ENCODE measurements at regions not wholly inside any gene's neighbourhood (a gene's known extent, or its start where the extent isn't known, plus 50 kb on each side); places are given as distances from the start of the nearest gene placed in this dataset.

- FAIRE-seq = no peak
- DNase-seq (ENCODE audit: insufficient read length, low spot score) = no peak
- TF ChIP-seq SPI1 (IDR thresholded peaks at IDR 0.05; ENCODE audit: low read depth, low read length) = no peak
- TF ChIP-seq POU2F2 (IDR thresholded peaks at IDR 0.05; ENCODE audit: low read depth, low read length) = no peak
- TF ChIP-seq TAF1 (IDR thresholded peaks at IDR 0.05; ENCODE audit: low read depth, low read length) = no peak
- no peak for TF ChIP-seq PAX5 (IDR thresholded peaks at IDR 0.05; ENCODE audit: insufficient read depth, low read length, severe bottlenecking)
- TF ChIP-seq POLR2AphosphoS5 (IDR thresholded peaks at IDR 0.05; ENCODE audit: low read depth, low read length) = no peak
- no peak for TF ChIP-seq POLR2A (IDR thresholded peaks at IDR 0.05; ENCODE audit: low read depth, low read length)
These were observed 984.8 kb downstream of the VRK1 start for GRCh38 chr14:97781961-97782360.

GRCh38 chr14:97782871-97783414 lies 985.8 kb downstream of the VRK1 start:
- DNase-seq (ENCODE audit: insufficient read length, low spot score) (no peak), FAIRE-seq (no peak)
- TF ChIP-seq PAX5 (IDR thresholded peaks at IDR 0.05; ENCODE audit: insufficient read depth, low read length, severe bottlenecking) (no peak), SPI1 (IDR thresholded peaks at IDR 0.05; ENCODE audit: low read depth, low read length) (no peak), POLR2AphosphoS5 (IDR thresholded peaks at IDR 0.05; ENCODE audit: low read depth, low read length) (no peak), POLR2A (IDR thresholded peaks at IDR 0.05; ENCODE audit: low read depth, low read length) (no peak), POU2F2 (IDR thresholded peaks at IDR 0.05; ENCODE audit: low read depth, low read length) (no peak), TAF1 (IDR thresholded peaks at IDR 0.05; ENCODE audit: low read depth, low read length) (no peak)

GRCh38 chr14:97785495-97785894 lies 988.3 kb downstream of the VRK1 start:
- no peak for FAIRE-seq
- TF ChIP-seq SPI1 (IDR thresholded peaks at IDR 0.05; ENCODE audit: low read depth, low read length) (no peak), POLR2AphosphoS5 (IDR thresholded peaks at IDR 0.05; ENCODE audit: low read depth, low read length) (no peak), POU2F2 (IDR thresholded peaks at IDR 0.05; ENCODE audit: low read depth, low read length) (no peak), POLR2A (IDR thresholded peaks at IDR 0.05; ENCODE audit: low read depth, low read length) (no peak), PAX5 (IDR thresholded peaks at IDR 0.05; ENCODE audit: insufficient read depth, low read length, severe bottlenecking) (no peak), TAF1 (IDR thresholded peaks at IDR 0.05; ENCODE audit: low read depth, low read length) (no peak)

GRCh38 chr14:97788364-97788763 lies 991.2 kb downstream of the VRK1 start:
- TF ChIP-seq POU2F2 (IDR thresholded peaks at IDR 0.05; ENCODE audit: low read depth, low read length) (no peak), SPI1 (IDR thresholded peaks at IDR 0.05; ENCODE audit: low read depth, low read length) (no peak), TAF1 (IDR thresholded peaks at IDR 0.05; ENCODE audit: low read depth, low read length) (no peak), PAX5 (IDR thresholded peaks at IDR 0.05; ENCODE audit: insufficient read depth, low read length, severe bottlenecking) (no peak), POLR2A (IDR thresholded peaks at IDR 0.05; ENCODE audit: low read depth, low read length) (no peak)
- FAIRE-seq = no peak

More at GRCh38 chr14:97785495-97785894, 988.3 kb downstream of the VRK1 start:
- DNase-seq (ENCODE audit: insufficient read length, low spot score) = no peak

GRCh38 chr14:97788846-97789526 lies 991.8 kb downstream of the VRK1 start:
- DNase-seq (ENCODE audit: insufficient read length, low spot score) = no peak
- TF ChIP-seq POU2F2 (IDR thresholded peaks at IDR 0.05; ENCODE audit: low read depth, low read length) (no peak), TAF1 (IDR thresholded peaks at IDR 0.05; ENCODE audit: low read depth, low read length) (no peak), POLR2A (IDR thresholded peaks at IDR 0.05; ENCODE audit: low read depth, low read length) (no peak), PAX5 (IDR thresholded peaks at IDR 0.05; ENCODE audit: insufficient read depth, low read length, severe bottlenecking) (no peak), POLR2AphosphoS5 (IDR thresholded peaks at IDR 0.05; ENCODE audit: low read depth, low read length) (no peak), SPI1 (IDR thresholded peaks at IDR 0.05; ENCODE audit: low read depth, low read length) (no peak)
- no peak for FAIRE-seq

More at GRCh38 chr14:97788364-97788763, 991.2 kb downstream of the VRK1 start:
- no peak for DNase-seq (ENCODE audit: insufficient read length, low spot score)

- DNase-seq (ENCODE audit: insufficient read length, low spot score) = no peak
- FAIRE-seq = no peak
- no peak for TF ChIP-seq TAF1 (IDR thresholded peaks at IDR 0.05; ENCODE audit: low read depth, low read length)
- TF ChIP-seq POU2F2 (IDR thresholded peaks at IDR 0.05; ENCODE audit: low read depth, low read length) = no peak
These were observed 993.9 kb downstream of the VRK1 start for GRCh38 chr14:97791072-97791471.

- no peak for FAIRE-seq
- TF ChIP-seq POLR2A (IDR thresholded peaks at IDR 0.05; ENCODE audit: low read depth, low read length) = no peak
- no peak for TF ChIP-seq TAF1 (IDR thresholded peaks at IDR 0.05; ENCODE audit: low read depth, low read length)
- TF ChIP-seq POU2F2 (IDR thresholded peaks at IDR 0.05; ENCODE audit: low read depth, low read length) = no peak
- TF ChIP-seq POLR2AphosphoS5 (IDR thresholded peaks at IDR 0.05; ENCODE audit: low read depth, low read length) = no peak
- no peak for TF ChIP-seq PAX5 (IDR thresholded peaks at IDR 0.05; ENCODE audit: insufficient read depth, low read length, severe bottlenecking)
- TF ChIP-seq SPI1 (IDR thresholded peaks at IDR 0.05; ENCODE audit: low read depth, low read length) = no peak
These were observed 994.7 kb downstream of the VRK1 start for GRCh38 chr14:97791906-97792305.

GRCh38 chr14:97796511-97796910 lies 999.3 kb downstream of the VRK1 start:
- DNase-seq (ENCODE audit: insufficient read length, low spot score) (no peak), FAIRE-seq (no peak)
- TF ChIP-seq SPI1 (IDR thresholded peaks at IDR 0.05; ENCODE audit: low read depth, low read length) = no peak

More at GRCh38 chr14:97791906-97792305, 994.7 kb downstream of the VRK1 start:
- no peak for DNase-seq (ENCODE audit: insufficient read length, low spot score)

- TF ChIP-seq POLR2AphosphoS5 (IDR thresholded peaks at IDR 0.05; ENCODE audit: low read depth, low read length) (no peak), POLR2A (IDR thresholded peaks at IDR 0.05; ENCODE audit: low read depth, low read length) (no peak), PAX5 (IDR thresholded peaks at IDR 0.05; ENCODE audit: insufficient read depth, low read length, severe bottlenecking) (no peak), POU2F2 (IDR thresholded peaks at IDR 0.05; ENCODE audit: low read depth, low read length) (no peak), TAF1 (IDR thresholded peaks at IDR 0.05; ENCODE audit: low read depth, low read length) (no peak), SPI1 (IDR thresholded peaks at IDR 0.05; ENCODE audit: low read depth, low read length) (no peak)
- DNase-seq (ENCODE audit: insufficient read length, low spot score) = no peak
- no peak for FAIRE-seq
These were observed 1001.0 kb downstream of the VRK1 start for GRCh38 chr14:97798176-97798575.

Data from GM12891 (cell line).